ENCODE measurements at regions not wholly inside any gene's neighbourhood (a gene's known extent, or its start where the extent isn't known, plus 50 kb on each side); places are given as distances from the start of the nearest gene placed in this dataset.

GRCh38 chr2:188181067-188181838, 110.4 kb upstream of the GULP1 start:
- TF ChIP-seq CTCF (IDR thresholded peaks at IDR 0.05) (no peak), POLR2A (IDR thresholded peaks at IDR 0.05) (no peak)

Data from testis (tissue), 2 donors.